ENCODE measurements at regions not wholly inside any gene's neighbourhood (a gene's known extent, or its start where the extent isn't known, plus 50 kb on each side); places are given as distances from the start of the nearest gene placed in this dataset.

- no peak for TF ChIP-seq EZH2phosphoT487 (IDR thresholded peaks at IDR 0.05)
- TF ChIP-seq CTCF (IDR thresholded peaks at IDR 0.05), result peak; percentile 28
Observed at GRCh38 chr11:24437123-24437522, 59.7 kb upstream of the LUZP2 start.

Data from neural progenitor cell (in vitro differentiated cells).